ENCODE measurements at regions not wholly inside any gene's neighbourhood (a gene's known extent, or its start where the extent isn't known, plus 50 kb on each side); places are given as distances from the start of the nearest gene placed in this dataset.

GRCh38 chr21:15327637-15328265, 263.0 kb upstream of the NRIP1 start:
- no peak overlapping the region for H3K4me2 ChIP-seq (ENCODE audit: insufficient read depth, low read length)
- TF ChIP-seq ZNF165 (CRISPR knock-in tag; IDR thresholded peaks at IDR 0.05; ENCODE audit: borderline replicate concordance) (no peak), CBX8 (IDR thresholded peaks at IDR 0.05; ENCODE audit: borderline replicate concordance, extremely low read depth, low read depth, low read length, poor library complexity, severe bottlenecking) (no peak), ZBTB5 (IDR thresholded peaks at IDR 0.05) (no peak), TSC22D4 (tag; IDR thresholded peaks at IDR 0.05) (no peak), EWSR1 (IDR thresholded peaks at IDR 0.05; ENCODE audit: borderline replicate concordance, low read depth, partially characterized antibody) (no peak), HMGN3 (IDR thresholded peaks at IDR 0.05; ENCODE audit: borderline replicate concordance, extremely low read depth, insufficient read length, low read depth, low read length) (no peak), USF2 (CRISPR knock-in tag; IDR thresholded peaks at IDR 0.05) (no peak), CBX5 (IDR thresholded peaks at IDR 0.05; ENCODE audit: borderline replicate concordance, low read depth) (no peak), ZNF23 (CRISPR knock-in tag; IDR thresholded peaks at IDR 0.05) (no peak), SMAD2 (IDR thresholded peaks at IDR 0.05; ENCODE audit: low read depth, low read length) (no peak), TRIM25 (IDR thresholded peaks at IDR 0.05; ENCODE audit: borderline replicate concordance) (no peak), ZNF589 (CRISPR knock-in tag; IDR thresholded peaks at IDR 0.05; ENCODE audit: low read depth) (no peak)

More at GRCh38 chr21:15327637-15328265, 263.0 kb upstream of the NRIP1 start:
- H3K9me3 ChIP-seq (replicated peaks; ENCODE audit: control insufficient read depth, insufficient read depth, low read depth, low read length), result no peaks in the 10 kb centered on the region
- no peaks in the 10 kb centered on the region for H3K27me3 ChIP-seq (ENCODE audit: control insufficient read depth in 2 of 2, insufficient read depth in 2 of 2, low read length in 2 of 2)
- POLR2A ChIA-PET, result no interaction called here
- H3K36me3 ChIP-seq (ENCODE audit: control insufficient read depth, insufficient read depth, low read length), result no peaks in the 10 kb centered on the region
- intact Hi-C loops (cut with micrococcal nuclease), result no loop called here
- H4K20me1 ChIP-seq (replicated peaks; ENCODE audit: control insufficient read depth, insufficient read depth, low read length), result no peaks in the 10 kb centered on the region
- no peak overlapping the region for H3K4me3 ChIP-seq
- FAIRE-seq (no peak), ATAC-seq (no peak), DNase-seq (ENCODE audit: extremely low read depth in 1 of 4, low spot score in 3 of 4) (no peak)
- H3K9ac ChIP-seq (ENCODE audit: insufficient read depth in 1 of 2, low read depth in 2 of 2, low read length in 2 of 2), result no peak overlapping the region
- no peaks in the 10 kb centered on the region for H3K79me2 ChIP-seq (ENCODE audit: control insufficient read depth, insufficient read depth, low read length)
- in situ Hi-C loops (cut with MboI), result no loop called here
- CTCF ChIA-PET (ENCODE audit: low intra/inter-chr PET ratio), result no interaction called here
- H3K9me1 ChIP-seq (ENCODE audit: control insufficient read depth, insufficient read depth, low read length), result no peaks in the 10 kb centered on the region
- no peaks in the 10 kb centered on the region for H3K4me1 ChIP-seq (replicated peaks in 1 of 2; ENCODE audit: control insufficient read depth in 2 of 2, insufficient read depth in 2 of 2, low read length in 2 of 2)
- no peak overlapping the region for H3K27ac ChIP-seq (ENCODE audit: extremely low read depth, low read depth, low read length)
- H2AFZ ChIP-seq (ENCODE audit: low read depth, low read length), result no peak overlapping the region
- no TSS peak for BruUV-seq (replicated peaks)
- 6% methylated on average over 2 of the region's 2 CpGs for WGBS (ENCODE audit: insufficient coverage, low coverage, missing lambda C conversion rate)
